ENCODE measurements at regions not wholly inside any gene's neighbourhood (a gene's known extent, or its start where the extent isn't known, plus 50 kb on each side); places are given as distances from the start of the nearest gene placed in this dataset.

DNA sequence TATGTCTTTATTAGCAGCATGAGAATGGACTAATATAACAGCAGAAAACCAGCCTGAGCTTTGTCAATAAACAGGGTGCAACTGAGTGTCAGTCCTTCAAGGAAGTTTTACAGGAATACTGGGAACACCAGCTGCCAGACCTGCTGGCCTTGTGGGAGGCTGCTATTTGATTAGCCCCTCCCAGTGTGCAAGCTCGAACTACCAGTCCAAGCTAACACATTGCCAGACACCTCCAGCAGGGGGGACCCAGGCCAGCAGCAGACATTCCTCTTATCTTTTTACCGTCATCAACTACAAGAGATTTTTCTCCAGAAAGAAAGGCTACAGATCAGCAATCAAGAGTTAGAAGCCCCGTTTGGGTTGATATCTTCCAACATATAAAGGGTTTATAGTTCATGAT is 942.8 kb upstream of the TENM4 start (continued):
- TF ChIP-seq, protein P1, sequence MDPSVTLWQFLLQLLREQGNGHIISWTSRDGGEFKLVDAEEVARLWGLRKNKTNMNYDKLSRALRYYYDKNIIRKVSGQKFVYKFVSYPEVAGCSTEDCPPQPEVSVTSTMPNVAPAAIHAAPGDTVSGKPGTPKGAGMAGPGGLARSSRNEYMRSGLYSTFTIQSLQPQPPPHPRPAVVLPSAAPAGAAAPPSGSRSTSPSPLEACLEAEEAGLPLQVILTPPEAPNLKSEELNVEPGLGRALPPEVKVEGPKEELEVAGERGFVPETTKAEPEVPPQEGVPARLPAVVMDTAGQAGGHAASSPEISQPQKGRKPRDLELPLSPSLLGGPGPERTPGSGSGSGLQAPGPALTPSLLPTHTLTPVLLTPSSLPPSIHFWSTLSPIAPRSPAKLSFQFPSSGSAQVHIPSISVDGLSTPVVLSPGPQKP (IDR thresholded peaks at IDR 0.05; ENCODE audit: low read depth, low read length), result no peak
- no peak for TF ChIP-seq KDM5A (IDR thresholded peaks at IDR 0.05)

DNA sequence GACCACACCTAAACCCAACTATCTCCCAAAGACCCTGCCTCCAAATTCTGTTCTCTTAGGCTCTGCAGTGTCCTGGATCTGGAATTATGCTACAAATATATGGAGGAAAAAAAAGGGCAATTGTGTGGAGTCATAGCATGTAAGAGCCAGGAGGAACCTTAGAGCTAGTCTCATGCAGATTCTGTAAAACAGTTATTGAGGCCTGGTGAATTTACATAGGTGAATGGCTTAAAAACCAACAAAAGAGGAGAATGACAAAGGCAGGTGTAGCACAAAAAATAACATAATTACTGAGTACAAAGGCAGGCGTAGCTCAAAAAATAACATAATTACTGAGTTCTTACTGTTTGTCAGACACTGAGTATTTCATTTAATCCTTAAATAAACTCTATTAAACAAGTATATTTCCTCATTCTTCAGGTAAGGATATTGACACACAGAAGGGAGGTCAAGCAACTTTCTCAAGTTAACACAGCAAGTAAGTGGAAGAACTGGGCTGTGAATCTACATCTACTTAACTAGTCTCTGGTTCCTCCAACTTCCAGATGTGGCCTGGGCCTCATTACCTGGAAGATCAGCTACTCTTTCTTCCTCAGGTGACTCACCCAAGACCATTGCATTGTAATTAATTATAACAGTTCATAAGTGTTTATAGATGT is 938.9 kb upstream of the TENM4 start:
- ATAC-seq, result no peak
- no peak overlapping the region for H3K4me3 ChIP-seq
- WGBS (ENCODE audit: missing lambda C conversion rate), result 22% methylated on average over 1 of the region's 1 CpG

DNA sequence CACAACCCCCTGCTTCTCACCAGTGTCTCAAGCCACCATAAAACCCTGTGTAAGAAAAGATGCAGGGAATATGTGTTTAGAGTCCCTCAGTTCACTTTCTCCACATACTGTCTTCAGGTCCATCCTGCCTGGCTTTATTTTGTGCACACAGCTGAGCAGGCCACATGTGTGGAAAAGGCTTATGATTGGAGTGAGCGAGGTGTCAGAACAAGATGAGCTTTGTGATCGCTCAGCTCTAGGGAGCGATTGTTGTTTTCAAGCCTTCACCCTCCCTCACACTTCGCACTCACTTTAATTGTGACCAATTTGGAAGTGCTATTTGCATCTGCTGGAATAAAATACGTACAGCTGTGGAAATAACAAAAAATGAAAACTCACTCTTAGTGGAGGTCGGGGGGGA is 931.1 kb upstream of the TENM4 start:
- Histone ChIP-seq H3K9me3 (no peaks in the 10 kb centered on the region), H3K27ac (no peak overlapping the region), H3K4me2 (no peak overlapping the region), H3K4me3 (no peak overlapping the region), H3K4me1 (no peaks in the 10 kb centered on the region)
- WGBS (ENCODE audit: missing lambda C conversion rate), result 13% methylated on average over 6 of the region's 6 CpGs
- POLR2A ChIA-PET, result no interaction called here
- FAIRE-seq (no peak), DNase-seq (ENCODE audit: low read depth in 1 of 2, low spot score in 1 of 2) (no peak), ATAC-seq (no peak)
- TF ChIP-seq, protein P2, sequence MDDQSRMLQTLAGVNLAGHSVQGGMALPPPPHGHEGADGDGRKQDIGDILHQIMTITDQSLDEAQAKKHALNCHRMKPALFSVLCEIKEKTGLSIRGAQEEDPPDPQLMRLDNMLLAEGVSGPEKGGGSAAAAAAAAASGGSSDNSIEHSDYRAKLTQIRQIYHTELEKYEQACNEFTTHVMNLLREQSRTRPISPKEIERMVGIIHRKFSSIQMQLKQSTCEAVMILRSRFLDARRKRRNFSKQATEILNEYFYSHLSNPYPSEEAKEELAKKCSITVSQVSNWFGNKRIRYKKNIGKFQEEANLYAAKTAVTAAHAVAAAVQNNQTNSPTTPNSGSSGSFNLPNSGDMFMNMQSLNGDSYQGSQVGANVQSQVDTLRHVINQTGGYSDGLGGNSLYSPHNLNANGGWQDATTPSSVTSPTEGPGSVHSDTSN (IDR thresholded peaks at IDR 0.05), result no peak
- TF ChIP-seq TFCP2L1 (CRISPR knock-in tag; IDR thresholded peaks at IDR 0.05), result no peak
- no peak for TF ChIP-seq KDM5A (IDR thresholded peaks at IDR 0.05)
- TF ChIP-seq ZFP36 (IDR thresholded peaks at IDR 0.05; ENCODE audit: borderline replicate concordance, partially characterized antibody), result no peak
- CTCF ChIA-PET, result no interaction called here

More for the DNA sequence above, 938.9 kb upstream of the TENM4 start:
- ChIA-PET CTCF (no interaction called here), POLR2A (no interaction called here)
- Histone ChIP-seq H3K27ac (no peak overlapping the region), H3K4me2 (no peak overlapping the region), H3K9me3 (no peaks in the 10 kb centered on the region), H3K4me1 (no peaks in the 10 kb centered on the region)
- FAIRE-seq (no peak), DNase-seq (ENCODE audit: low read depth in 1 of 2, low spot score in 1 of 2) (no peak)
- no peak for TF ChIP-seq KDM1A (IDR thresholded peaks at IDR 0.05; ENCODE audit: low read depth)
- TF ChIP-seq, protein P3, sequence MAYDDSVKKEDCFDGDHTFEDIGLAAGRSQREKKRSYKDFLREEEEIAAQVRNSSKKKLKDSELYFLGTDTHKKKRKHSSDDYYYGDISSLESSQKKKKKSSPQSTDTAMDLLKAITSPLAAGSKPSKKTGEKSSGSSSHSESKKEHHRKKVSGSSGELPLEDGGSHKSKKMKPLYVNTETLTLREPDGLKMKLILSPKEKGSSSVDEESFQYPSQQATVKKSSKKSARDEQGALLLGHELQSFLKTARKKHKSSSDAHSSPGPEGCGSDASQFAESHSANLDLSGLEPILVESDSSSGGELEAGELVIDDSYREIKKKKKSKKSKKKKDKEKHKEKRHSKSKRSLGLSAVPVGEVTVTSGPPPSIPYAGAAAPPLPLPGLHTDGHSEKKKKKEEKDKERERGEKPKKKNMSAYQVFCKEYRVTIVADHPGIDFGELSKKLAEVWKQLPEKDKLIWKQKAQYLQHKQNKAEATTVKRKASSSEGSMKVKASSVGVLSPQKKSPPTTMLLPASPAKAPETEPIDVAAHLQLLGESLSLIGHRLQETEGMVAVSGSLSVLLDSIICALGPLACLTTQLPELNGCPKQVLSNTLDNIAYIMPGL (CRISPR knock-in tag; IDR thresholded peaks at IDR 0.05; ENCODE audit: borderline replicate concordance), result no peak
- TF ChIP-seq HOXB5 (CRISPR knock-in tag; IDR thresholded peaks at IDR 0.05), result no peak
- TF ChIP-seq, protein P4, sequence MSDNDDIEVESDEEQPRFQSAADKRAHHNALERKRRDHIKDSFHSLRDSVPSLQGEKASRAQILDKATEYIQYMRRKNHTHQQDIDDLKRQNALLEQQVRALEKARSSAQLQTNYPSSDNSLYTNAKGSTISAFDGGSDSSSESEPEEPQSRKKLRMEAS (IDR thresholded peaks at IDR 0.05), result no peak
- TF ChIP-seq POLR2AphosphoS2 (conservative IDR thresholded peaks at IDR 0.05; ENCODE audit: low read length), result no peak
- no peak for TF ChIP-seq HDAC2 (IDR thresholded peaks at IDR 0.05)

DNA sequence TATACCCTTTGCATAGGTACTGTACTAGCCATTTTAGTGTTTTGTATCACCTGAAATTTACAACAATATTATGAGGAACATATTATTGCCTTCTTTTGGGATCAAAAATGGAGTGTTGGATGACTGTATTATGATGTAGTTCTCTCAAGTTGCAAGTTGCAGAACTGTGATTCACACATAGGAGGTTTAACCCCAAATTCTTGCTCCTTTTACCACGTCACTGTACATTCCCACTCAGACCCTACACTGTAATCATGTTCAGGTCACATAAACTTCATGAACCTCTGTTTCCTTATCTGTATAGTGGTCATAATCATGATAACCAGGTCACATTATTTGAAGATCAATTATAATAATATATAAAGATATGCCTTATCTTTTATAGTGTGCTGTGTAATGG is 925.1 kb upstream of the TENM4 start:
- ATAC-seq (no peak), FAIRE-seq (no peak), DNase-seq (ENCODE audit: low read depth in 1 of 2, low spot score in 1 of 2) (no peak)
- TF ChIP-seq RFX5 (IDR thresholded peaks at IDR 0.05), result no peak
- TF ChIP-seq, protein P5, sequence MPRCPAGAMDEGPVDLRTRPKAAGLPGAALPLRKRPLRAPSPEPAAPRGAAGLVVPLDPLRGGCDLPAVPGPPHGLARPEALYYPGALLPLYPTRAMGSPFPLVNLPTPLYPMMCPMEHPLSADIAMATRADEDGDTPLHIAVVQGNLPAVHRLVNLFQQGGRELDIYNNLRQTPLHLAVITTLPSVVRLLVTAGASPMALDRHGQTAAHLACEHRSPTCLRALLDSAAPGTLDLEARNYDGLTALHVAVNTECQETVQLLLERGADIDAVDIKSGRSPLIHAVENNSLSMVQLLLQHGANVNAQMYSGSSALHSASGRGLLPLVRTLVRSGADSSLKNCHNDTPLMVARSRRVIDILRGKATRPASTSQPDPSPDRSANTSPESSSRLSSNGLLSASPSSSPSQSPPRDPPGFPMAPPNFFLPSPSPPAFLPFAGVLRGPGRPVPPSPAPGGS (IDR thresholded peaks at IDR 0.05), result no peak
- no peak for TF ChIP-seq CBX8 (IDR thresholded peaks at IDR 0.05)
- TF ChIP-seq, protein P6, sequence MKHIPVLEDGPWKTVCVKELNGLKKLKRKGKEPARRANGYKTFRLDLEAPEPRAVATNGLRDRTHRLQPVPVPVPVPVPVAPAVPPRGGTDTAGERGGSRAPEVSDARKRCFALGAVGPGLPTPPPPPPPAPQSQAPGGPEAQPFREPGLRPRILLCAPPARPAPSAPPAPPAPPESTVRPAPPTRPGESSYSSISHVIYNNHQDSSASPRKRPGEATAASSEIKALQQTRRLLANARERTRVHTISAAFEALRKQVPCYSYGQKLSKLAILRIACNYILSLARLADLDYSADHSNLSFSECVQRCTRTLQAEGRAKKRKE (CRISPR knock-in tag; IDR thresholded peaks at IDR 0.05; ENCODE audit: low read depth), result no peak
- TF ChIP-seq, protein P7, sequence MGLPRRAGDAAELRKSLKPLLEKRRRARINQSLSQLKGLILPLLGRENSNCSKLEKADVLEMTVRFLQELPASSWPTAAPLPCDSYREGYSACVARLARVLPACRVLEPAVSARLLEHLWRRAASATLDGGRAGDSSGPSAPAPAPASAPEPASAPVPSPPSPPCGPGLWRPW (IDR thresholded peaks at IDR 0.05), result no peak
- TF ChIP-seq, protein P8, sequence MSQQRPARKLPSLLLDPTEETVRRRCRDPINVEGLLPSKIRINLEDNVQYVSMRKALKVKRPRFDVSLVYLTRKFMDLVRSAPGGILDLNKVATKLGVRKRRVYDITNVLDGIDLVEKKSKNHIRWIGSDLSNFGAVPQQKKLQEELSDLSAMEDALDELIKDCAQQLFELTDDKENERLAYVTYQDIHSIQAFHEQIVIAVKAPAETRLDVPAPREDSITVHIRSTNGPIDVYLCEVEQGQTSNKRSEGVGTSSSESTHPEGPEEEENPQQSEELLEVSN (IDR thresholded peaks at IDR 0.05; ENCODE audit: borderline replicate concordance, low read depth), result no peak
- TF ChIP-seq POLR2A (IDR thresholded peaks at IDR 0.05; ENCODE audit: low read length), result no peak
- no peak for TF ChIP-seq EHF (CRISPR knock-in tag; IDR thresholded peaks at IDR 0.05)
- TF ChIP-seq, protein P9, sequence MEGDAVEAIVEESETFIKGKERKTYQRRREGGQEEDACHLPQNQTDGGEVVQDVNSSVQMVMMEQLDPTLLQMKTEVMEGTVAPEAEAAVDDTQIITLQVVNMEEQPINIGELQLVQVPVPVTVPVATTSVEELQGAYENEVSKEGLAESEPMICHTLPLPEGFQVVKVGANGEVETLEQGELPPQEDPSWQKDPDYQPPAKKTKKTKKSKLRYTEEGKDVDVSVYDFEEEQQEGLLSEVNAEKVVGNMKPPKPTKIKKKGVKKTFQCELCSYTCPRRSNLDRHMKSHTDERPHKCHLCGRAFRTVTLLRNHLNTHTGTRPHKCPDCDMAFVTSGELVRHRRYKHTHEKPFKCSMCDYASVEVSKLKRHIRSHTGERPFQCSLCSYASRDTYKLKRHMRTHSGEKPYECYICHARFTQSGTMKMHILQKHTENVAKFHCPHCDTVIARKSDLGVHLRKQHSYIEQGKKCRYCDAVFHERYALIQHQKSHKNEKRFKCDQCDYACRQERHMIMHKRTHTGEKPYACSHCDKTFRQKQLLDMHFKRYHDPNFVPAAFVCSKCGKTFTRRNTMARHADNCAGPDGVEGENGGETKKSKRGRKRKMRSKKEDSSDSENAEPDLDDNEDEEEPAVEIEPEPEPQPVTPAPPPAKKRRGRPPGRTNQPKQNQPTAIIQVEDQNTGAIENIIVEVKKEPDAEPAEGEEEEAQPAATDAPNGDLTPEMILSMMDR (IDR thresholded peaks at IDR 0.05), result no peak
- TF ChIP-seq HEYL (CRISPR knock-in tag; IDR thresholded peaks at IDR 0.05), result no peak
- no peak for TF ChIP-seq HDAC2 (IDR thresholded peaks at IDR 0.05)
- TF ChIP-seq KDM5A (IDR thresholded peaks at IDR 0.05), result no peak
- no peak for TF ChIP-seq HOXA7 (CRISPR knock-in tag; IDR thresholded peaks at IDR 0.05)
- 4% methylated on average over 1 of the region's 1 CpG for WGBS (ENCODE audit: missing lambda C conversion rate)
- no peak overlapping the region for H3K4me2 ChIP-seq
- no peak overlapping the region for H3K4me3 ChIP-seq
- H3K9me3 ChIP-seq, result no peaks in the 10 kb centered on the region
- no peak overlapping the region for H3K27ac ChIP-seq
- no peaks in the 10 kb centered on the region for H3K4me1 ChIP-seq
- CTCF ChIA-PET, result no interaction called here
- POLR2A ChIA-PET, result no interaction called here
